ENCODE measurements at regions not wholly inside any gene's neighbourhood (a gene's known extent, or its start where the extent isn't known, plus 50 kb on each side); places are given as distances from the start of the nearest gene placed in this dataset.
"Not testable (repeated sequence)": the region's sequence is repeated elsewhere in the genome, so short reads cannot be mapped to it uniquely, and the experiment has no call there.

- intact Hi-C loops (cut with micrococcal nuclease): no loop called here
Measured at GRCh38 chr9:95585824-95586223, 69.1 kb upstream of the PTCH1 start.

- intact Hi-C loops (cut with micrococcal nuclease): no loop called here
Measured at GRCh38 chr9:95584176-95584575, 67.4 kb upstream of the PTCH1 start.

- intact Hi-C loops (cut with micrococcal nuclease): no loop called here
Measured at GRCh38 chr9:95581900-95582299, 65.1 kb upstream of the PTCH1 start.

GRCh38 chr9:95580812-95581761 lies 64.3 kb upstream of the PTCH1 start:
- intact Hi-C loops (cut with micrococcal nuclease): no loop called here

GRCh38 chr9:95574866-95575553 lies 58.2 kb upstream of the PTCH1 start:
- intact Hi-C loops (cut with micrococcal nuclease): no loop called here

- intact Hi-C loops (cut with micrococcal nuclease): no loop called here
Measured at GRCh38 chr9:95574176-95574575, 57.4 kb upstream of the PTCH1 start.

GRCh38 chr9:95573463-95573862 lies 56.7 kb upstream of the PTCH1 start:
- intact Hi-C loops (cut with micrococcal nuclease): no loop called here

GRCh38 chr9:95572381-95573151 lies 55.8 kb upstream of the PTCH1 start:
- intact Hi-C loops (cut with micrococcal nuclease): no loop called here

- intact Hi-C loops (cut with micrococcal nuclease): no loop called here
Measured at GRCh38 chr9:95570646-95571045, 53.9 kb upstream of the PTCH1 start.

- intact Hi-C loops (cut with micrococcal nuclease): no loop called here
Measured at GRCh38 chr9:95570150-95570549, 53.4 kb upstream of the PTCH1 start.

- intact Hi-C loops (cut with micrococcal nuclease): not testable (repeated sequence)
Measured at GRCh38 chr9:95568735-95569134, 52.0 kb upstream of the PTCH1 start.

Measured in T-helper 2 cell treated with Interferon-gamma antibody and Interleukin-4, amounts not matched to agents 100 ng/mL and 5 ng/mL, for 36 hours (primary cell).